ENCODE measurements at regions not wholly inside any gene's neighbourhood (a gene's known extent, or its start where the extent isn't known, plus 50 kb on each side); places are given as distances from the start of the nearest gene placed in this dataset.
"Not testable (repeated sequence)": the region's sequence is repeated elsewhere in the genome, so short reads cannot be mapped to it uniquely, and the experiment has no call there.

DNA sequence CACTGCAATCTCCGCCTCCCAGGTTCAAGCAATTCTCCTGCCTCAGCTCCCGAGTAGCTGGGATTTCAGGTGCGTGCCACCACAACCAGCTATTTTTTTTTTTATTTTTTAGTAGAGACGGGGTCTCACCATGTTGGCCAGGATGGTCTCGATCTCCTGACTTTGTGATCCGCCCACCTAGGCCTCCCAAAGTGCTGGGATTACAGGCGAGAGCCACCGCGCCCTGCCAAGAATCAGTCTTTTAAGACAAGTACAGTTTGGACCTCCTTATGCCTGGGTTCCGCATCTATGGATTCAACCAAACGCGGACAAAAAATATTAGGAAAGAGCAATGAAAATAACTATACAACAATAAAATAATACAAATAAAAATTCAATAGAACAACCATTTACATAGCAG, 285.9 kb upstream of the HS6ST1 start:
- in situ Hi-C loops (cut with MboI; ENCODE audit: low sequenced_read_pairs): not testable (repeated sequence)

GRCh38 chr2:128605421-128605820, 286.8 kb upstream of the HS6ST1 start:
- in situ Hi-C loops (cut with MboI; ENCODE audit: low sequenced_read_pairs): no loop called here

- in situ Hi-C loops (cut with MboI; ENCODE audit: low sequenced_read_pairs): no loop called here
Measured at GRCh38 chr2:128605931-128606330, 287.3 kb upstream of the HS6ST1 start.

- in situ Hi-C loops (cut with MboI; ENCODE audit: low sequenced_read_pairs): no loop called here
Measured at GRCh38 chr2:128606837-128607236, 288.2 kb upstream of the HS6ST1 start.

- in situ Hi-C loops (cut with MboI; ENCODE audit: low sequenced_read_pairs): no loop called here
Measured at GRCh38 chr2:128607440-128607839, 288.8 kb upstream of the HS6ST1 start.

GRCh38 chr2:128607911-128608506, 289.3 kb upstream of the HS6ST1 start:
- in situ Hi-C loops (cut with MboI; ENCODE audit: low sequenced_read_pairs): no loop called here

DNA sequence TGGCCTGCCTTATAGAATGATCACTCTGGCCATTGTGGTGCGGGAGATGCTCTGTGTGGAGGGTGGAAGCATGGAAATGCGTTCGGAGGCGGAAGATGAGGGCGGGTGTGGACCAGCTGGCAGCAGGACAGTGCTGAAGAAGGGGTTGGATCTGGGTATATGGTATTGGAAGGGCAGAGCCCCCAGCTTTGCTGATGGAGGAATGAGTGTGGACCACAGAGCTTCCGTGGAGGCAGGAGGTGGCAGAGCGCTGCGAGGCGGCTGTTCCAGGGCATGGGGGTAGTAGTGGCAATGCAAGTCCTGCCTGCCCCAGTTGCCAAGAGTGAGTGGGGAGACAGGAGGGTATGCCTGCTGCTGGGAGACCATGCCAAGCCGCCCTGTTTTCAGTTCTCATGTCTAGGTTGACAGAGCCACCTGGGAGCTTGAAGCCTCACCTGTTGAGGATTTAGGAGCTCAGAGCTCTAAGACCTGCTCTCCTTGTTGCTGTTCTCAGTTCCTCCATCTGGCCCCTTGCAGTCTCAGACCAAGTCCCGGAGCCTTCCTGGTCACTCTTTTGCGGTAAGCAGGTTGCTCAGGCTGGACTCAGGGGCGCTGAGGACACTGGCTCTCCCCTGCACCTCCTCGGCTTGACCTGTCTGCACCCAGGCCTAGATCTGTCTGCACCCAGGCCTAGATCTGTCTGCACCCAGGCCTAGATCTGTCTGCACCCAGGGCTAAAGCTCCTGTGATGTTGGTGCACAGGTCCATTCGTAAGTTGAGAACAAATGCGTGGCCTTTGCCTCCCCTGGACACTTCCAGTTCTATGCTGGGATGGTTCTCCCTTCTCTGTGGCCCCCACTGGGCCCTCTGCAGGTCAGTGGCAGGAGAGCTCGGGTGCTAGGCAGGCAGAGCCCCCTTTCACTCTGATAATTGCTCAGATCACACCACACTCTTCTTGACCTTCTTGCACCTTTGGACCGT, 290.5 kb upstream of the HS6ST1 start:
- in situ Hi-C loops (cut with MboI; ENCODE audit: low sequenced_read_pairs): no loop called here

GRCh38 chr2:128610496-128610895, 291.8 kb upstream of the HS6ST1 start:
- in situ Hi-C loops (cut with MboI; ENCODE audit: low sequenced_read_pairs): no loop called here

- in situ Hi-C loops (cut with MboI; ENCODE audit: low sequenced_read_pairs): no loop called here
Measured at GRCh38 chr2:128611421-128612320, 293.0 kb upstream of the HS6ST1 start.

DNA sequence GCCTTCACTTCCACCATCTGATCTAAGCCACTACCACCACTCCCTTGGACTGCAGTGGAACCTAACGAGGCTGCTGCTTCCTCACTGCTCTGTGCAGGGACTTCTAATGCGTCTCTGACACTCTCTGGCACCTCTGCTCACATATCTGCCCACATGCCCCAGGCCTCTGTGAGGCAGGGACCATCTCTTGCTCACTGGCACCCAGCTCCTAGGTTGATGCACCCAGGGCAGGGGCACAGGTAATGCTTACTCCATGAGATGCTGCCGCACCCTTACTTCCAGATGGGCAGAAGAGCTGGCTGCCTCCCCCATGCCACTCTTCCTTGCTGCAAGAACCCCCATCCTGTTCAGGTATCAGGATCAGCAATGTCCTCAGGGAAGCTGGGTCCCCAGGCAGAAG, 294.0 kb upstream of the HS6ST1 start:
- in situ Hi-C loops (cut with MboI; ENCODE audit: low sequenced_read_pairs): no loop called here

GRCh38 chr2:128613351-128613750, 294.7 kb upstream of the HS6ST1 start:
- in situ Hi-C loops (cut with MboI; ENCODE audit: low sequenced_read_pairs): no loop called here

DNA sequence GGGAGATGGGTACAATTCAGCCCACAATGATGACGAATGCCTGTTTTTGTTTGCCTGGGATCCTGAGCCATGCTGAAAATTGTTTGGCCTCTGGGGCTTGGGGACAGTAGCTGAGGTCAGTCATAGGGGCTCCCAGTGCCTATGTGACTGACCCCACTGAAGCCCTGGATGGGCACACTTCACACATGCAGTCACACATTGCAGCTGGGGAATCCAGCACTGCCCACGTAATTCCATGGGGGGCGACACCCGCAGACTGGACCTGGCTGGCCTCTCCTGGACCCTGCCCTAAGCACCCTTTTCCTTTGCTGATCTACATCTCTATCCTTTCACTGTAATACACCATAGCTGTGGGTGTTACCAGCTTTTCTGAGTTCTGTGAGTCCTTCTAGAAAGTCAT, 295.2 kb upstream of the HS6ST1 start:
- in situ Hi-C loops (cut with MboI; ENCODE audit: low sequenced_read_pairs): no loop called here

GRCh38 chr2:128614907-128615306, 296.2 kb upstream of the HS6ST1 start:
- in situ Hi-C loops (cut with MboI; ENCODE audit: low sequenced_read_pairs): not testable (repeated sequence)

DNA sequence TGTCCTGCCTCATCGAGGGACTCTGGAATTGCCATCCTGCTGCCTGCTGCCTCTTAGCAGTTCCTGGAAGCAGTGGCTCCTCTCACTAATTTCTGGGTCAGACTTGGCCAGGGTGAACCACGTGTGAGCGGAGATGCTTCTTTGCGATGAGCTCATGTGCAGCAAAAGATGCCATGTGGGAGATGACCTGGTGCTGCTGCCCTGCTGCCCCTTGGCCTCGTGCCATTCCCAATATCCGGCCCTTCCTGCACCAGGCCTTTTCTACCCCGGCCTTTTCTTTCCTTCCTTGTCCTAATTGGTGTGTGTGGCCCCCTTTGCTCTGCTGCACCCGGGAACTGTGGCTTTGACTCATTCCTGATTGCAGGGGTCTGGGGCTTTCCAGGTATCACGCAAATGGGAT, 296.9 kb upstream of the HS6ST1 start:
- in situ Hi-C loops (cut with MboI; ENCODE audit: low sequenced_read_pairs): no loop called here

DNA sequence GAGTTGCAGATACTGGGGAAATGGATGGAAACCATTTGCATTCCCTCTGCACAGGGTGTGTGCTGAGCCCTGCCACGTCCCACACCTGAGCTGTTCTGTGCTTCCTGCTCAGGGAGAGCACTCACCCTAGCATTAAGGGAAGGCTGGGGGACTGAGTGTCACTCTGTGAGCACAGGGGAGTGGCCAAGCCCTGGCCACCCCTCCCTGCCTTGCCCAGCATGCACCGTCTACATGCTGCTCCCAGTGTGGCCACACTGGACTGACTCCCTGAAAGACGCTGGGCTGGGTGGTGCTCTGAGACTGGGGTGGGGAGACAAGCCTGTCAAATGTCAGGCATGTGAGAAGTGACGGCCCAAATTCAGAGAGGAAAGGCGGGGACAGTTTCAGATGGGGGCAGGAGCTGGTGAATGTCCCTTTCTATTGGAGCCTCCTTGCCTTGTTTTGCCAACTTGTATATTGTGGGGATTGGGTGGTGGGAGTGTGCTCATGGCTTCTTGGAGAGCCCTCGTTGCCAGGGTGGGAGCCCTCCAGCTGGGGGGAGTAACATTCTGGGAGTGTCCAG, 298.4 kb upstream of the HS6ST1 start:
- in situ Hi-C loops (cut with MboI; ENCODE audit: low sequenced_read_pairs): no loop called here

DNA sequence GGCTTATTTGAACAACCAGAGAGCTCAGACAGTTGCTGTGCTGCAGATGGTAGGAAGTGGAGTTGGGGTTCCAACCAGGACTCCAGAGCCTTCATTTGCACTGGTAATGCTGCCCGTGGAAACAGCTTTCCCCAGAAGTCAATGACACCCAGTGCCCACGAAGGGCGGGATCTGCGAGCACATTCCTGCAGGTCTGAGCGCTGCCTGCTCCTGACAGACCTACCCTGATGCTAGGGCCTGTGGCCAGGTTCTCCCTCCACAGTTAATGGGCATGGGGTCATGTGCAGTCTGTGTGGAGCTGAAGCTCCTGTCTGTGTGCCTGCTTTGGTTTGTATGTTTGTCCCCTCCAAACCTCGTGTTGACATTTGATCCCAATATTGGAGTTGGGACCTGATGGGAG, 299.0 kb upstream of the HS6ST1 start:
- in situ Hi-C loops (cut with MboI; ENCODE audit: low sequenced_read_pairs): no loop called here

DNA sequence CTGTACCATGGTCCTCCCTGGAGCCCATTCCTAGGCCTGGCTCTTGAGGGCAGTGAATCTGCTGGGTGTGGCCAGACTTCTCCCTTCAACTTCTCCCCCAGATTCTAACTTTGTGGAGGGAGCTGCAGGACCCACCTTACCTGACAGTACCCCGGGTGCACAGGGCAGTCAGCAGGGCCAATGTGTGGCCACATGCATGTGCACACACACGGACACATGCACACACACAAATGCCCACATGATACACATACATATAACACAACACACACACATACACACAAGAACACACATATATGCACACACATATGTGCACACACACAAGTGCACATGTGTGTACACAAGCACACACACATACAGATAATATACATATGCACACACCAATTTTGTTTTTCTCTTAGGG, 300.0 kb upstream of the HS6ST1 start:
- in situ Hi-C loops (cut with MboI; ENCODE audit: low sequenced_read_pairs): no loop called here

- in situ Hi-C loops (cut with MboI; ENCODE audit: low sequenced_read_pairs): no loop called here
Measured at GRCh38 chr2:128619471-128620325, 301.0 kb upstream of the HS6ST1 start.

GRCh38 chr2:128621074-128621473, 302.4 kb upstream of the HS6ST1 start:
- in situ Hi-C loops (cut with MboI; ENCODE audit: low sequenced_read_pairs): no loop called here

- in situ Hi-C loops (cut with MboI; ENCODE audit: low sequenced_read_pairs): no loop called here
Measured at GRCh38 chr2:128622371-128622770, 303.7 kb upstream of the HS6ST1 start.

Data from HL-60/S4 (cell line).